Pancreas (tissue), 10 donors: ENCODE measurements at regions not wholly inside any gene's neighbourhood (a gene's known extent, or its start where the extent isn't known, plus 50 kb on each side); places are given as distances from the start of the nearest gene placed in this dataset.
A peak's percentile ranks its signal among the peaks of the same experiment; 100 is the strongest.

Experiments used
- ATAC-seq, 4 donors: fragments of 200-7000 bp; cut with Tn5 transposase; one replicate each; pipeline versions ENCODE4 v1.8.0 to v1.9.1; 2020; ENCODE audit warnings: mild to moderate bottlenecking in 4 of 4, moderate library complexity in 4 of 4
- DNase-seq, 6 donors: peaks; one replicate each; pipeline ENCODE4 v3.0.0-alpha.2; 2020
- FAIRE-seq: peaks from 2 replicates; lab custom pipeline; 2012; peaks lifted over from hg19 to GRCh38; lab: Jason Lieb, UNC
- H3K27ac ChIP-seq, 4 donors: fragments of 200-600 bp; sonication (generic); 1 replicate in 3 of 4; 2 replicates in 1 of 4; pipeline versions ENCODE4 v1.5.0 to v1.8.0; 2020
- H3K27me3 ChIP-seq, 4 donors: fragments of 200-600 bp; one replicate each; pipeline ENCODE4 v1.8.0; 2021
- H3K36me3 ChIP-seq, 3 donors: fragments of 200-600 bp; sonication (generic) in 1 of 3; one replicate each; pipeline versions ENCODE4 v1.5.0 to v1.8.0; 2020 to 2021
- H3K4me1 ChIP-seq, 3 donors: fragments of 200-600 bp; one replicate each; pipeline ENCODE4 v1.8.0; 2021
- H3K4me3 ChIP-seq, 4 donors: fragments of 200-600 bp; sonication (generic) in 2 of 4; one replicate each; pipeline versions ENCODE4 v1.5.0 to v1.8.0; 2020 to 2021
- H3K9me3 ChIP-seq, 4 donors: fragments of 200-600 bp; one replicate each; pipeline ENCODE4 v1.8.0; 2021
- CTCF ChIP-seq, 4 donors: fragments of 200-600 bp; sonication (generic) in 3 of 4; IDR thresholded peaks; one replicate each; pipeline versions ENCODE4 v1.5.0 to v1.8.0; 2021; ENCODE audit warnings: antibody characterized with exemption in 4 of 4
- WGBS, 2 donors: extraction: QIAGEN DNeasy Blood & Tissue Kit; methylation state at CpG; one replicate each; pipeline ENCODE4 v1.1.7; 2013; 5-methylcytosine and 5-hydroxymethylcytosine counted together
- intact Hi-C, 3 donors: fragments of 100-400 bp; cut with DNase I; formaldehyde crosslinking; loops; one replicate each; pipeline versions ENCODE4 v1.11.1 to v1.14.2; 2022
- donor health status: healthy with polysubstance abuse.
- donor health status: DM: no; HTN: no; CAD: no; lungs with moderate emphysema.
- donor health status: DM: no; HTN: no; CAD: no.
- donor health status: control.
- donor health status: control.
- donor health status: Bipolar disorder and iron deficiency.
- donor health status: DM: yes; HTN: yes; CAD: no.
- donor health status: DM: no; HTN: no; CAD: no.
- donor health status: DM: no; HTN: no; CAD: no.
- donor health status: DM: yes; HTN: yes; CAD: no.

GRCh38 chr13:109425821-109426689 is 360.3 kb downstream of the IRS2 start:
- Histone ChIP-seq H3K4me3 (no peak overlapping the region), H3K27ac (no peak overlapping the region), H3K36me3 (no peaks in the 10 kb centered on the region), H3K27me3 (peaks cover 0 to under 1% (median 0%) of the 10 kb centered on the region in 4 donors), H3K4me1 (no peaks in the 10 kb centered on the region), H3K9me3 (no peaks in the 10 kb centered on the region)
- FAIRE-seq (no peak), DNase-seq (no peak), ATAC-seq (no peak)
- WGBS, 2 donors = 65 to 72% methylated on average over 5 of the region's 5 CpGs
- intact Hi-C loops = no loop called here
- no peak for TF ChIP-seq CTCF (IDR thresholded peaks at IDR 0.05)

GRCh38 chr13:109422161-109422560 is 364.2 kb downstream of the IRS2 start:
- no peaks in the 10 kb centered on the region for H3K36me3 ChIP-seq
- no peak overlapping the region for H3K4me3 ChIP-seq
- no peak overlapping the region for H3K27ac ChIP-seq
- no peaks in the 10 kb centered on the region for H3K4me1 ChIP-seq
- no peak for FAIRE-seq
- intact Hi-C loops = no loop called here
- TF ChIP-seq CTCF (IDR thresholded peaks at IDR 0.05) = no peak
- no peak for DNase-seq
- peaks cover 0 to 4% (median 0%) of the 10 kb centered on the region in 4 donors for H3K27me3 ChIP-seq
- ATAC-seq = peak in 1 of 4 donors; percentile 67
- WGBS, 2 donors = 64 to 72% methylated on average over 4 of the region's 4 CpGs
- H3K9me3 ChIP-seq = no peaks in the 10 kb centered on the region

GRCh38 chr13:109419896-109420295 is 366.5 kb downstream of the IRS2 start:
- TF ChIP-seq CTCF (IDR thresholded peaks at IDR 0.05) = no peak
- no peaks in the 10 kb centered on the region for H3K4me1 ChIP-seq
- FAIRE-seq (no peak), ATAC-seq (no peak), DNase-seq (no peak)
- H3K4me3 ChIP-seq = no peak overlapping the region
- 34 to 47% methylated on average over 4 of the region's 4 CpGs for WGBS, 2 donors
- peaks cover 0 to 4% (median 0%) of the 10 kb centered on the region in 4 donors for H3K27me3 ChIP-seq
- no peak overlapping the region for H3K27ac ChIP-seq
- intact Hi-C loops = no loop called here
- H3K9me3 ChIP-seq = no peaks in the 10 kb centered on the region
- H3K36me3 ChIP-seq = no peaks in the 10 kb centered on the region

GRCh38 chr13:109418111-109418510 is 368.3 kb downstream of the IRS2 start:
- H3K4me1 ChIP-seq = no peaks in the 10 kb centered on the region
- no peak for FAIRE-seq
- no peak for TF ChIP-seq CTCF (IDR thresholded peaks at IDR 0.05)
- intact Hi-C loops = no loop called here
- no peaks in the 10 kb centered on the region for H3K36me3 ChIP-seq
- no peak overlapping the region for H3K27ac ChIP-seq
- ATAC-seq = no peak
- H3K27me3 ChIP-seq = peaks cover 0 to 4% (median 0%) of the 10 kb centered on the region in 4 donors
- H3K9me3 ChIP-seq = no peaks in the 10 kb centered on the region
- no peak overlapping the region for H3K4me3 ChIP-seq
- DNase-seq = no peak

GRCh38 chr13:109416001-109416400 is 370.4 kb downstream of the IRS2 start:
- no peak for ATAC-seq
- no peak for DNase-seq
- Histone ChIP-seq H3K9me3 (no peaks in the 10 kb centered on the region), H3K4me3 (no peak overlapping the region), H3K27me3 (peaks cover 0 to 3% (median 0%) of the 10 kb centered on the region in 4 donors), H3K36me3 (no peaks in the 10 kb centered on the region), H3K4me1 (no peaks in the 10 kb centered on the region), H3K27ac (no peak overlapping the region)
- no peak for FAIRE-seq
- intact Hi-C loops = no loop called here
- 79 to 87% methylated on average over 12 of the region's 12 CpGs for WGBS, 2 donors
- TF ChIP-seq CTCF (IDR thresholded peaks at IDR 0.05) = no peak
